GM19328 (cell line): ENCODE measurements at regions not wholly inside any gene's neighbourhood (a gene's known extent, or its start where the extent isn't known, plus 50 kb on each side); places are given as distances from the start of the nearest gene placed in this dataset.

ENCODE experiments used
- ATAC-seq: cut with Tn5 transposase; IDR thresholded peaks from one replicate; pipeline ENCODE4 v1.9.1; 2021; ENCODE audit warnings: mild to moderate bottlenecking, moderate library complexity; ENCODE audit not compliant: unreplicated experiment

- no peak for ATAC-seq
These were observed 104.2 kb downstream of the SEC61B start for GRCh38 chr9:99326112-99326916.

- no peak for ATAC-seq
These were observed 104.8 kb downstream of the SEC61B start for GRCh38 chr9:99326917-99327189.

GRCh38 chr9:99327667-99328066 is 105.6 kb downstream of the SEC61B start:
- ATAC-seq: no peak

GRCh38 chr9:99335280-99335679 is 113.2 kb downstream of the SEC61B start:
- ATAC-seq: no peak

GRCh38 chr9:99336005-99336404 is 113.9 kb downstream of the SEC61B start:
- no peak for ATAC-seq

- ATAC-seq: no peak
These were observed 114.4 kb downstream of the SEC61B start for GRCh38 chr9:99336531-99336930.

GRCh38 chr9:99340281-99340680 is 118.2 kb downstream of the SEC61B start:
- ATAC-seq: no peak

- ATAC-seq: no peak
These were observed 119.6 kb downstream of the SEC61B start for GRCh38 chr9:99341686-99342085.

- no peak for ATAC-seq
These were observed 123.4 kb downstream of the SEC61B start for GRCh38 chr9:99345451-99345850.

- no peak for ATAC-seq
These were observed 123.9 kb downstream of the SEC61B start for GRCh38 chr9:99345942-99346341.

- no peak for ATAC-seq
These were observed 125.5 kb downstream of the SEC61B start for GRCh38 chr9:99347568-99347967.

- ATAC-seq: no peak
These were observed 126.2 kb downstream of the SEC61B start for GRCh38 chr9:99348289-99348688.

- no peak for ATAC-seq
These were observed 127.8 kb downstream of the SEC61B start for GRCh38 chr9:99349870-99350269.

- no peak for ATAC-seq
These were observed 128.4 kb downstream of the SEC61B start for GRCh38 chr9:99350461-99350860.

- no peak for ATAC-seq
These were observed 129.6 kb downstream of the SEC61B start for GRCh38 chr9:99351647-99352046.

GRCh38 chr9:99352826-99353225 is 130.7 kb downstream of the SEC61B start:
- ATAC-seq: no peak

- no peak for ATAC-seq
These were observed 131.3 kb downstream of the SEC61B start for GRCh38 chr9:99353408-99353807.

- ATAC-seq: no peak
These were observed 132.0 kb downstream of the SEC61B start for GRCh38 chr9:99354104-99354503.

- ATAC-seq: no peak
These were observed 134.5 kb downstream of the SEC61B start for GRCh38 chr9:99356512-99356971.

GRCh38 chr9:99357575-99357974 is 135.5 kb downstream of the SEC61B start:
- ATAC-seq: no peak

- no peak for ATAC-seq
These were observed 136.6 kb downstream of the SEC61B start for GRCh38 chr9:99358668-99359067.

- ATAC-seq: no peak
These were observed 137.3 kb downstream of the SEC61B start for GRCh38 chr9:99359336-99359735.

- no peak for ATAC-seq
These were observed 137.9 kb downstream of the SEC61B start for GRCh38 chr9:99360026-99360425.
